Mucosa of descending colon (tissue), 3 donors: ENCODE measurements at regions not wholly inside any gene's neighbourhood (a gene's known extent, or its start where the extent isn't known, plus 50 kb on each side); places are given as distances from the start of the nearest gene placed in this dataset.
"Not testable (repeated sequence)": the region's sequence is repeated elsewhere in the genome, so short reads cannot be mapped to it uniquely, and the experiment has no call there.

ENCODE experiments used
- ATAC-seq: fragments of 200-7000 bp; cut with Tn5 transposase; one replicate; pipeline ENCODE4 v1.9.1; 2020; ENCODE audit warnings: mild to moderate bottlenecking, moderate library complexity
- DNase-seq, 3 donors: peaks; one replicate each; pipeline ENCODE4 v3.0.0-alpha.2; 2020
- H3K36me3 ChIP-seq: fragments of 200-600 bp; one replicate; pipeline ENCODE4 v1.8.0; 2021; ENCODE audit warnings: low read depth, mild to moderate bottlenecking
- H3K4me1 ChIP-seq: fragments of 200-600 bp; one replicate; pipeline ENCODE4 v1.8.0; 2021; ENCODE audit warnings: low read depth, mild to moderate bottlenecking
- H3K4me3 ChIP-seq: fragments of 200-600 bp; one replicate; pipeline ENCODE4 v1.8.0; 2021; ENCODE audit warnings: mild to moderate bottlenecking
- H3K9me3 ChIP-seq: fragments of 200-600 bp; one replicate; pipeline ENCODE4 v1.8.0; 2021; ENCODE audit warnings: mild to moderate bottlenecking
- intact Hi-C, 2 donors: fragments of 100-400 bp; cut with DNase I in 1 of 2; cut with micrococcal nuclease in 1 of 2; formaldehyde crosslinking; loops; one replicate each; pipeline versions ENCODE4 v1.11.0 to v1.11.1; 2022; cut with DNase I, micrococcal nuclease
- TF ChIP-seq, protein P1 (sequence below): fragments of 200-600 bp; IDR thresholded peaks from one replicate; pipeline ENCODE4 v1.8.0; 2022; ENCODE audit warnings: antibody characterized with exemption, mild to moderate bottlenecking
- donor health status: DM: no; HTN: no; CAD: no; lungs with moderate emphysema.
- donor health status: DM: no; HTN: no; CAD: no.
- donor health status: DM: no; HTN: yes; CAD: no.

DNA sequence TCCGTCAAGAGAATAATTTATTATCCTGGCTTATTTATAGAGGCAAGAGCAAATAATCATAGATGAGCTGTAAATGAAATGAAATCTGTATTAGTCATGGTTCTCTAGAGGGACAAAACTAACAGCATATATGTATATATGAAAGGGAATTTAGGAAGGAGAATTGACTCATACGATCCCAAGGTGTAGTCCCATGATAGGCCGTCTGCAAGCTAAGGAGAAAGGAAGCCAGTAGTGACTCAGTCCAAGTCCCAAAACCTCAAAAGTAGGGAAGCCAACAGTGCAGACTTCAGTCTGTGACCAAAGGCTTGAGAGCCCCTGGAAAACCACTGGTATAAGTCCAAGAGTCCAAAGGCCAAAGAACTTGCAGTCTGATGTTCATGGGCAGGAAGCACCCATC lies 515.9 kb upstream of the CYLC2 start:
- H3K4me3 ChIP-seq, result no peak overlapping the region
- H3K36me3 ChIP-seq, result no peaks in the 10 kb centered on the region
- no peaks in the 10 kb centered on the region for H3K9me3 ChIP-seq
- DNase-seq (no peak), ATAC-seq (no peak)
- TF ChIP-seq, protein P1, sequence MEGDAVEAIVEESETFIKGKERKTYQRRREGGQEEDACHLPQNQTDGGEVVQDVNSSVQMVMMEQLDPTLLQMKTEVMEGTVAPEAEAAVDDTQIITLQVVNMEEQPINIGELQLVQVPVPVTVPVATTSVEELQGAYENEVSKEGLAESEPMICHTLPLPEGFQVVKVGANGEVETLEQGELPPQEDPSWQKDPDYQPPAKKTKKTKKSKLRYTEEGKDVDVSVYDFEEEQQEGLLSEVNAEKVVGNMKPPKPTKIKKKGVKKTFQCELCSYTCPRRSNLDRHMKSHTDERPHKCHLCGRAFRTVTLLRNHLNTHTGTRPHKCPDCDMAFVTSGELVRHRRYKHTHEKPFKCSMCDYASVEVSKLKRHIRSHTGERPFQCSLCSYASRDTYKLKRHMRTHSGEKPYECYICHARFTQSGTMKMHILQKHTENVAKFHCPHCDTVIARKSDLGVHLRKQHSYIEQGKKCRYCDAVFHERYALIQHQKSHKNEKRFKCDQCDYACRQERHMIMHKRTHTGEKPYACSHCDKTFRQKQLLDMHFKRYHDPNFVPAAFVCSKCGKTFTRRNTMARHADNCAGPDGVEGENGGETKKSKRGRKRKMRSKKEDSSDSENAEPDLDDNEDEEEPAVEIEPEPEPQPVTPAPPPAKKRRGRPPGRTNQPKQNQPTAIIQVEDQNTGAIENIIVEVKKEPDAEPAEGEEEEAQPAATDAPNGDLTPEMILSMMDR, result no peak
- intact Hi-C loops, result no loop called here
- H3K4me1 ChIP-seq, result no peaks in the 10 kb centered on the region

DNA sequence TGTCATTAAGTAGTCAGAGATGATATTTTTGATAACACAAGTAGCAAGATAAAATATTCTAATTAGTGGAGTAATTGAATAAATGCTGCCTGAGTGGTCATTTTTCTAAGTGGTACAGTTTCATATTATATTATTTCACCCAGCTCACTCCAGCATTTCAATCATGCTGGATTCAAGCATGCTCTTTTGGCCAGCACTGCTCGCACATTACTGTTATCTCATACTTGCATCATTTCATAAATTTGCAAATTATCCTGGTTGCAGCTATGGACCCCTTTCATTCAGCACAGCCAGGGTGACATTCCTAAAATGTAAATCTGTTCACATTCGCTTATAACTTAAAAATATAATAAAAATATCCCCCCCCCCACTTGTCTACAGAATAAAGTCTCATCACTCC lies 520.8 kb upstream of the CYLC2 start:
- intact Hi-C loops, result no loop called here

GRCh38 chr9:102469430-102469829 lies 525.7 kb upstream of the CYLC2 start:
- H3K9me3 ChIP-seq, DNase-seq, intact Hi-C loops, H3K4me3 ChIP-seq, ATAC-seq, H3K4me1 ChIP-seq, H3K36me3 ChIP-seq: not testable (repeated sequence)

More for the DNA sequence above, 520.8 kb upstream of the CYLC2 start:
- ATAC-seq, result no peak
- TF ChIP-seq, protein P1, result no peak
- H3K9me3 ChIP-seq, result peaks cover 2% of the 10 kb centered on the region
- no peak overlapping the region for H3K4me3 ChIP-seq
- no peaks in the 10 kb centered on the region for H3K36me3 ChIP-seq
- no peaks in the 10 kb centered on the region for H3K4me1 ChIP-seq
- no peak for DNase-seq

GRCh38 chr9:102461156-102461819 lies 533.8 kb upstream of the CYLC2 start:
- Histone ChIP-seq H3K36me3 (no peaks in the 10 kb centered on the region), H3K9me3 (no peaks in the 10 kb centered on the region), H3K4me3 (no peak overlapping the region), H3K4me1 (no peaks in the 10 kb centered on the region)
- TF ChIP-seq, protein P1, result no peak
- DNase-seq (no peak), ATAC-seq (no peak)
- intact Hi-C loops, result no loop called here

- DNase-seq, result no peak
- TF ChIP-seq, protein P1, result no peak
- no peaks in the 10 kb centered on the region for H3K4me1 ChIP-seq
- H3K4me3 ChIP-seq, result no peak overlapping the region
- H3K36me3 ChIP-seq, result no peaks in the 10 kb centered on the region
- intact Hi-C loops, result no loop called here
- ATAC-seq, result no peak
- H3K9me3 ChIP-seq, result no peaks in the 10 kb centered on the region
Measured at GRCh38 chr9:102459828-102460227, 535.3 kb upstream of the CYLC2 start.

DNA sequence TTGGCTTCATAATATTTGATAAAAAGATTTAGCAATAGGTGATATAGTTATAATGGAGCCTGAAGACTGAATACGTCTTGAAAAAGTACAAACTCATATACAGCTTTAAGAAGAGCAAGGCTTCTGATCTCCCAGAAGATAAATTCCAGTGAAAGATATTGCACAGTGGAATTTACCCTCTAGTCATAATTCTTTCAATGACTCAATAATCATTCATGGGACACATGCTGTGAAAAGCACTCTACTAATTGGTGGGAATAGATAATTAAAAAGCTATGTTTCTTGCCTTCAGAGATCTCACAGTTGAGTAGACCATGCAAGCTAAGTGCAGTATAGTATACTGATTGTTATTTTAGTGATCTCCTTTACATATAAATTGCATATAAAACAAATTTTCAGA lies 538.6 kb upstream of the CYLC2 start:
- no peaks in the 10 kb centered on the region for H3K36me3 ChIP-seq
- H3K4me1 ChIP-seq, result no peaks in the 10 kb centered on the region
- intact Hi-C loops, result no loop called here
- ATAC-seq (no peak), DNase-seq (no peak)
- TF ChIP-seq, protein P1, result no peak
- H3K4me3 ChIP-seq, result no peak overlapping the region
- no peaks in the 10 kb centered on the region for H3K9me3 ChIP-seq
